ENCODE measurements at regions not wholly inside any gene's neighbourhood (a gene's known extent, or its start where the extent isn't known, plus 50 kb on each side); places are given as distances from the start of the nearest gene placed in this dataset.

- TF ChIP-seq CTCF (IDR thresholded peaks at IDR 0.05) (no peak), POLR2AphosphoS5 (IDR thresholded peaks at IDR 0.05; ENCODE audit: low read depth, low read length) (no peak), REST (IDR thresholded peaks at IDR 0.05; ENCODE audit: insufficient read depth in 1 of 2, low read depth in 2 of 2, low read length in 1 of 2) (no peak), SIN3A (IDR thresholded peaks at IDR 0.05; ENCODE audit: borderline replicate concordance, insufficient read depth, low read depth, low read length) (no peak), TCF7L2 (IDR thresholded peaks at IDR 0.05; ENCODE audit: low read depth, low read length) (no peak)
These were observed 132.5 kb downstream of the UTRN start for GRCh38 chr6:144417681-144418080.
